A673 (cell line): ENCODE measurements at regions not wholly inside any gene's neighbourhood (a gene's known extent, or its start where the extent isn't known, plus 50 kb on each side); places are given as distances from the start of the nearest gene placed in this dataset.

Source experiments
- BruUV-seq: library from RNA; stranded (reverse); fragments of 400-500 nt; replicated peaks from 2 replicates; lab custom pipeline; 2021; lab: Mats Ljungman, UMichigan
- CTCF ChIA-PET: fragments of 300-600 bp; sonication (Branson Sonifier 250); formaldehyde crosslinking; loops from one replicate; lab custom pipeline; 2022; ENCODE audit warnings: antibody characterized with exemption; lab: Charles Lee
- POLR2A ChIA-PET: fragments of 300-600 bp; sonication (Branson Sonifier 250); formaldehyde crosslinking; loops from one replicate; lab custom pipeline; 2022; ENCODE audit warnings: antibody characterized with exemption; ENCODE audit not compliant: low non-redundant PET; lab: Charles Lee
- DNase-seq: peaks from one replicate; pipeline ENCODE4 v3.0.0-alpha.2; 2015; ENCODE audit warnings: low spot score
- H3K27ac ChIP-seq: fragments of 200-600 bp; sonication (generic); 2 replicates; pipeline ENCODE4 v1.5.1; 2016; ENCODE audit warnings: mixed run types, low read depth, mild to moderate bottlenecking, mixed read lengths, antibody characterized with exemption, low read length; ENCODE audit not compliant: poor library complexity, severe bottlenecking
- H3K27me3 ChIP-seq: fragments of 200-600 bp; sonication (generic); replicated peaks from 2 replicates; pipeline ENCODE4 v1.6.1; 2017; ENCODE audit warnings: mixed run types, low read depth, mild to moderate bottlenecking, mixed read lengths, antibody characterized with exemption, low read length; ENCODE audit not compliant: insufficient read depth, poor library complexity
- H3K36me3 ChIP-seq: fragments of 200-600 bp; sonication (generic); 2 replicates; pipeline ENCODE4 v1.6.1; 2016; ENCODE audit warnings: mixed run types, mild to moderate bottlenecking, mixed read lengths, antibody characterized with exemption, low read length; ENCODE audit not compliant: insufficient read depth, poor library complexity, severe bottlenecking
- H3K4me1 ChIP-seq: fragments of 200-600 bp; sonication (generic); 2 replicates; pipeline ENCODE4 v1.6.1; 2017; ENCODE audit warnings: mixed run types, mild to moderate bottlenecking, mixed read lengths, antibody characterized with exemption, low read length; ENCODE audit not compliant: insufficient read depth, poor library complexity, severe bottlenecking
- H3K4me3 ChIP-seq: fragments of 200-600 bp; sonication (generic); 2 replicates; pipeline ENCODE4 v1.5.1; 2016; ENCODE audit warnings: low read depth, mixed run types, mild to moderate bottlenecking, mixed read lengths, low read length; ENCODE audit not compliant: poor library complexity, severe bottlenecking
- H3K9me3 ChIP-seq: fragments of 200-600 bp; sonication (generic); 2 replicates; pipeline ENCODE4 v1.6.1; 2016; ENCODE audit warnings: mixed run types, low read depth, mild to moderate bottlenecking, mixed read lengths, antibody characterized with exemption, low read length; ENCODE audit not compliant: poor library complexity, severe bottlenecking
- CTCF ChIP-seq: fragments of 300-800, 200-600 bp; sonication (generic); conservative IDR thresholded peaks from 2 replicates; pipeline ENCODE4 v1.5.1; 2017; ENCODE audit warnings: low read depth, mild to moderate bottlenecking, antibody characterized with exemption, low read length, moderate library complexity, mixed read lengths
- EZH2 ChIP-seq: fragments of 200-600 bp; sonication (generic); IDR thresholded peaks from 2 replicates; pipeline ENCODE4 v1.6.1; 2017; ENCODE audit warnings: borderline replicate concordance, low read depth, mild to moderate bottlenecking, mixed read lengths, antibody characterized with exemption, low read length; ENCODE audit not compliant: poor library complexity, severe bottlenecking
- intact Hi-C: fragments of 100-400 bp; cut with micrococcal nuclease; formaldehyde crosslinking; loops from one replicate; pipeline ENCODE4 v1.10.0; 2022; ENCODE audit not compliant: unreplicated experiment

- H3K27me3 ChIP-seq = no peaks in the 10 kb centered on the region
- POLR2A ChIA-PET = no interaction called here
- H3K36me3 ChIP-seq = no peaks in the 10 kb centered on the region
- H3K4me1 ChIP-seq = no peaks in the 10 kb centered on the region
- intact Hi-C loops = no loop called here
- H3K9me3 ChIP-seq = no peaks in the 10 kb centered on the region
- H3K4me3 ChIP-seq = no peak overlapping the region
- TF ChIP-seq CTCF = no peak
- TF ChIP-seq EZH2 = no peak
- H3K27ac ChIP-seq = no peak overlapping the region
- no peak for DNase-seq
- CTCF ChIA-PET = no interaction called here
- no TSS peak for BruUV-seq
These were observed 787.0 kb upstream of the B3GALT2 start for GRCh38 chr1:193973428-193973827.

GRCh38 chr1:193971595-193971994 is 785.2 kb upstream of the B3GALT2 start:
- CTCF ChIA-PET = no interaction called here
- Histone ChIP-seq H3K27ac (no peak overlapping the region), H3K4me1 (no peaks in the 10 kb centered on the region), H3K4me3 (no peak overlapping the region), H3K27me3 (no peaks in the 10 kb centered on the region), H3K9me3 (no peaks in the 10 kb centered on the region), H3K36me3 (no peaks in the 10 kb centered on the region)
- intact Hi-C loops = no loop called here
- BruUV-seq = no TSS peak
- POLR2A ChIA-PET = no interaction called here
- no peak for DNase-seq
- TF ChIP-seq CTCF (no peak), EZH2 (no peak)

GRCh38 chr1:193960499-193960898 is 774.1 kb upstream of the B3GALT2 start:
- no peaks in the 10 kb centered on the region for H3K36me3 ChIP-seq
- TF ChIP-seq EZH2 (no peak), CTCF (no peak)
- ChIA-PET CTCF (no interaction called here), POLR2A (no interaction called here)
- no TSS peak for BruUV-seq
- intact Hi-C loops = no loop called here
- H3K9me3 ChIP-seq = no peaks in the 10 kb centered on the region
- DNase-seq = no peak
- no peaks in the 10 kb centered on the region for H3K27me3 ChIP-seq
- no peak overlapping the region for H3K4me3 ChIP-seq
- no peak overlapping the region for H3K27ac ChIP-seq
- no peaks in the 10 kb centered on the region for H3K4me1 ChIP-seq
